Naive thymus-derived CD4-positive, alpha-beta T cell (primary cell): ENCODE measurements at regions not wholly inside any gene's neighbourhood (a gene's known extent, or its start where the extent isn't known, plus 50 kb on each side); places are given as distances from the start of the nearest gene placed in this dataset.

ENCODE experiments used
- ATAC-seq: fragments of 150-1000 bp; cut with Tn5 transposase; 2 replicates; pipeline ENCODE4 v1.10.0; 2021; ENCODE audit warnings: mild to moderate bottlenecking, moderate library complexity
- CTCF ChIA-PET: fragments of 350-600 bp; sonication (Branson Sonifier 250); formaldehyde crosslinking; loops from one replicate; lab custom pipeline; 2021; ENCODE audit warnings: antibody characterized with exemption; lab: Charles Lee
- POLR2A ChIA-PET: fragments of 350-600 bp; sonication (Branson Sonifier 250); formaldehyde crosslinking; loops from one replicate; lab custom pipeline; 2021; ENCODE audit warnings: antibody characterized with exemption, inconsistent platforms; lab: Charles Lee
- DNase-seq, 9 donors: peaks; one replicate each; pipeline versions ENCODE4 v3.0.0 to v3.0.0-alpha.2; 2020 to 2022; ENCODE audit warnings: mixed read lengths in 1 of 9
- H3K27ac ChIP-seq: one replicate; pipeline ENCODE4 v1.7.0; 2013; ENCODE audit warnings: mild to moderate bottlenecking, low read depth, low read length, moderate library complexity
- H3K27me3 ChIP-seq, 2 donors: one replicate each; pipeline ENCODE4 v1.7.0; 2013; ENCODE audit warnings: low read length in 2 of 2, mild to moderate bottlenecking in 2 of 2, moderate library complexity in 2 of 2; ENCODE audit not compliant: control insufficient read depth in 2 of 2, insufficient read depth in 2 of 2
- H3K36me3 ChIP-seq, 3 experiments: 1 replicate in 2 of 3; 2 replicates in 1 of 3; pipeline ENCODE4 v1.7.0; 2013; ENCODE audit warnings: low read length in 3 of 3, mild to moderate bottlenecking in 3 of 3, moderate library complexity in 1 of 3; ENCODE audit not compliant: insufficient read depth in 3 of 3, control insufficient read depth in 2 of 3
- H3K4me1 ChIP-seq, 2 donors: one replicate each; pipeline ENCODE4 v1.7.0; 2013; ENCODE audit warnings: low read length in 2 of 2, mild to moderate bottlenecking in 2 of 2, moderate library complexity in 1 of 2; ENCODE audit not compliant: control insufficient read depth in 2 of 2, insufficient read depth in 2 of 2
- H3K4me3 ChIP-seq: 2 replicates; pipeline ENCODE4 v1.7.0; 2013; ENCODE audit warnings: mild to moderate bottlenecking, low read length
- H3K9me3 ChIP-seq, 3 experiments: 1 replicate in 2 of 3; 2 replicates in 1 of 3; pipeline ENCODE4 v1.7.0; 2013; ENCODE audit warnings: low read length in 3 of 3; ENCODE audit not compliant: control insufficient read depth in 2 of 3
- H3K27ac Mint-ChIP-seq, 9 donors: one replicate each; pipeline ENCODE4 v1.8.0; 2020 to 2022; ENCODE audit warnings: mixed read lengths in 9 of 9, mild to moderate bottlenecking in 8 of 9, moderate library complexity in 5 of 9, inconsistent platforms in 2 of 9
- H3K27me3 Mint-ChIP-seq, 5 donors: one replicate each; pipeline ENCODE4 v1.8.0; 2021 to 2022; ENCODE audit warnings: mixed read lengths in 5 of 5, mild to moderate bottlenecking in 1 of 5
- H3K36me3 Mint-ChIP-seq, 5 donors: one replicate each; pipeline ENCODE4 v1.8.0; 2020 to 2022; ENCODE audit warnings: mixed read lengths in 5 of 5, mild to moderate bottlenecking in 3 of 5, inconsistent platforms in 1 of 5
- H3K4me1 Mint-ChIP-seq, 7 donors: one replicate each; pipeline ENCODE4 v1.8.0; 2020 to 2022; ENCODE audit warnings: mixed read lengths in 7 of 7, mild to moderate bottlenecking in 3 of 7, inconsistent platforms in 1 of 7
- H3K4me3 Mint-ChIP-seq, 10 donors: one replicate each; pipeline ENCODE4 v1.8.0; 2020 to 2022; ENCODE audit warnings: mild to moderate bottlenecking in 10 of 10, mixed read lengths in 10 of 10, moderate library complexity in 6 of 10, inconsistent platforms in 2 of 10
- H3K9me3 Mint-ChIP-seq, 11 donors: one replicate each; pipeline ENCODE4 v1.8.0; 2020 to 2022; ENCODE audit warnings: mixed read lengths in 11 of 11, mild to moderate bottlenecking in 4 of 11, inconsistent platforms in 1 of 11, moderate library complexity in 1 of 11
- intact Hi-C, 2 donors: fragments of 100-400 bp; cut with micrococcal nuclease; formaldehyde crosslinking; loops; one replicate each; pipeline ENCODE4 v1.15.1; 2023

- Mint-ChIP-seq H3K27me3 (peaks cover 0 to 16% (median 7%) of the 10 kb centered on the region in 5 donors), H3K9me3 (peaks cover 0 to under 1% (median 0%) of the 10 kb centered on the region in 11 donors)
- POLR2A ChIA-PET, result no interaction called here
These were observed 290.0 kb downstream of the IL15 start for GRCh38 chr4:141926406-141926805.

GRCh38 chr4:141932490-141932889 lies 296.1 kb downstream of the IL15 start:
- intact Hi-C loops, result no loop called here
- no peaks in the 10 kb centered on the region for H3K36me3 ChIP-seq

More at GRCh38 chr4:141926406-141926805, 290.0 kb downstream of the IL15 start:
- no peak overlapping the region for H3K27ac Mint-ChIP-seq
- H3K4me3 ChIP-seq, result no peak overlapping the region
- H3K4me1 Mint-ChIP-seq, result no peaks in the 10 kb centered on the region
- no peak for ATAC-seq
- H3K36me3 ChIP-seq, result no peaks in the 10 kb centered on the region
- intact Hi-C loops, result no loop called here
- H3K27me3 ChIP-seq, result no peaks in the 10 kb centered on the region
- H3K27ac ChIP-seq, result no peak overlapping the region
- H3K4me3 Mint-ChIP-seq, result no peak overlapping the region
- CTCF ChIA-PET, result no interaction called here
- H3K4me1 ChIP-seq, result no peaks in the 10 kb centered on the region
- H3K9me3 ChIP-seq, result no peaks in the 10 kb centered on the region
- no peak for DNase-seq
- H3K36me3 Mint-ChIP-seq, result no peaks in the 10 kb centered on the region

GRCh38 chr4:141933978-141934377 lies 297.6 kb downstream of the IL15 start:
- no peak overlapping the region for H3K4me3 ChIP-seq
- intact Hi-C loops, result no loop called here
- H3K4me1 ChIP-seq, result no peaks in the 10 kb centered on the region
- Mint-ChIP-seq H3K36me3 (peaks cover 0 to 4% (median 0%) of the 10 kb centered on the region in 5 donors), H3K27me3 (peaks cover 0 to 17% (median 0%) of the 10 kb centered on the region in 5 donors), H3K4me3 (no peak overlapping the region), H3K27ac (no peak overlapping the region), H3K4me1 (no peaks in the 10 kb centered on the region), H3K9me3 (peaks cover 3 to 27% (median 16%) of the 10 kb centered on the region in 11 donors)
- ChIA-PET CTCF (no interaction called here), POLR2A (no interaction called here)
- H3K36me3 ChIP-seq, result no peaks in the 10 kb centered on the region
- no peaks in the 10 kb centered on the region for H3K9me3 ChIP-seq
- H3K27me3 ChIP-seq, result no peaks in the 10 kb centered on the region
- no peak overlapping the region for H3K27ac ChIP-seq
- ATAC-seq (no peak), DNase-seq (no peak)

More at GRCh38 chr4:141932490-141932889, 296.1 kb downstream of the IL15 start:
- H3K27ac ChIP-seq, result no peak overlapping the region
- H3K36me3 Mint-ChIP-seq, result no peaks in the 10 kb centered on the region
- no peaks in the 10 kb centered on the region for H3K9me3 ChIP-seq
- ChIA-PET CTCF (no interaction called here), POLR2A (no interaction called here)
- ATAC-seq, result no peak
- no peak overlapping the region for H3K27ac Mint-ChIP-seq
- peaks cover 0 to 17% (median 0%) of the 10 kb centered on the region in 5 donors for H3K27me3 Mint-ChIP-seq
- no peak overlapping the region for H3K4me3 Mint-ChIP-seq
- peaks cover 0 to 13% (median 6%) of the 10 kb centered on the region in 11 donors for H3K9me3 Mint-ChIP-seq
- H3K4me3 ChIP-seq, result no peak overlapping the region
- H3K27me3 ChIP-seq, result no peaks in the 10 kb centered on the region
- H3K4me1 ChIP-seq, result no peaks in the 10 kb centered on the region
- DNase-seq, result no peak
- H3K4me1 Mint-ChIP-seq, result no peaks in the 10 kb centered on the region

- no peaks in the 10 kb centered on the region for H3K4me1 Mint-ChIP-seq
- Histone ChIP-seq H3K9me3 (no peaks in the 10 kb centered on the region), H3K27me3 (no peaks in the 10 kb centered on the region), H3K4me1 (no peaks in the 10 kb centered on the region), H3K27ac (no peak overlapping the region), H3K36me3 (no peaks in the 10 kb centered on the region), H3K4me3 (no peak overlapping the region)
- ChIA-PET CTCF (interaction anchor here (1.0 kb wide), 1 partner anchor 25 kb away, joined by 3 read pairs; no protein-coding TSS in a partner anchor), POLR2A (no interaction called here)
- H3K4me3 Mint-ChIP-seq, result no peak overlapping the region
- no peaks in the 10 kb centered on the region for H3K36me3 Mint-ChIP-seq
- H3K27me3 Mint-ChIP-seq, result peaks cover 0 to 11% (median 1%) of the 10 kb centered on the region in 5 donors
- H3K9me3 Mint-ChIP-seq, result peaks cover 0 to 6% (median 0%) of the 10 kb centered on the region in 11 donors
- DNase-seq (no peak), ATAC-seq (no peak)
- intact Hi-C loops, result no loop called here
- no peak overlapping the region for H3K27ac Mint-ChIP-seq
These were observed 319.3 kb downstream of the IL15 start for GRCh38 chr4:141955696-141956095.

- ChIA-PET POLR2A (no interaction called here), CTCF (no interaction called here)
- no peaks in the 10 kb centered on the region for H3K9me3 ChIP-seq
- Mint-ChIP-seq H3K27ac (no peak overlapping the region), H3K27me3 (peaks cover 0 to 15% (median 4%) of the 10 kb centered on the region in 5 donors), H3K4me3 (no peak overlapping the region), H3K4me1 (no peaks in the 10 kb centered on the region), H3K36me3 (no peaks in the 10 kb centered on the region), H3K9me3 (peaks cover 0 to 6% (median 0%) of the 10 kb centered on the region in 11 donors)
- no peaks in the 10 kb centered on the region for H3K27me3 ChIP-seq
- no peaks in the 10 kb centered on the region for H3K4me1 ChIP-seq
- no peak overlapping the region for H3K4me3 ChIP-seq
- DNase-seq, result no peak
- no peak overlapping the region for H3K27ac ChIP-seq
- no peak for ATAC-seq
- intact Hi-C loops, result no loop called here
- H3K36me3 ChIP-seq, result no peaks in the 10 kb centered on the region
These were observed 321.0 kb downstream of the IL15 start for GRCh38 chr4:141957416-141957815.

- ATAC-seq, result no peak
- CTCF ChIA-PET, result no interaction called here
These were observed 326.1 kb downstream of the IL15 start for GRCh38 chr4:141962486-141962885.

GRCh38 chr4:141971869-141972268 lies 335.5 kb downstream of the IL15 start:
- POLR2A ChIA-PET, result no interaction called here
- no peak overlapping the region for H3K27ac ChIP-seq
- H3K9me3 ChIP-seq, result no peaks in the 10 kb centered on the region
- Mint-ChIP-seq H3K4me1 (no peaks in the 10 kb centered on the region), H3K9me3 (peaks cover 3 to 26% (median 16%) of the 10 kb centered on the region in 11 donors), H3K27me3 (peaks cover 0 to 11% (median 10%) of the 10 kb centered on the region in 5 donors), H3K36me3 (no peaks in the 10 kb centered on the region), H3K4me3 (no peak overlapping the region), H3K27ac (no peak overlapping the region)
- ATAC-seq, result no peak
- intact Hi-C loops, result no loop called here
- H3K4me1 ChIP-seq, result no peaks in the 10 kb centered on the region
- no peak for DNase-seq
- CTCF ChIA-PET, result no interaction called here
- no peaks in the 10 kb centered on the region for H3K27me3 ChIP-seq
- no peaks in the 10 kb centered on the region for H3K36me3 ChIP-seq
- H3K4me3 ChIP-seq, result no peak overlapping the region

More at GRCh38 chr4:141962486-141962885, 326.1 kb downstream of the IL15 start:
- no peaks in the 10 kb centered on the region for H3K27me3 ChIP-seq
- intact Hi-C loops, result no loop called here
- DNase-seq, result no peak
- Mint-ChIP-seq H3K4me1 (no peaks in the 10 kb centered on the region), H3K27me3 (peaks cover 9 to 32% (median 22%) of the 10 kb centered on the region in 5 donors), H3K9me3 (peaks cover 0 to 14% (median 6%) of the 10 kb centered on the region in 11 donors), H3K4me3 (no peak overlapping the region), H3K36me3 (no peaks in the 10 kb centered on the region), H3K27ac (no peak overlapping the region)
- no peak overlapping the region for H3K27ac ChIP-seq
- no peaks in the 10 kb centered on the region for H3K9me3 ChIP-seq
- POLR2A ChIA-PET, result no interaction called here
- H3K4me1 ChIP-seq, result no peaks in the 10 kb centered on the region
- H3K36me3 ChIP-seq, result no peaks in the 10 kb centered on the region
- no peak overlapping the region for H3K4me3 ChIP-seq
